HCT116 (cell line): ENCODE measurements at regions not wholly inside any gene's neighbourhood (a gene's known extent, or its start where the extent isn't known, plus 50 kb on each side); places are given as distances from the start of the nearest gene placed in this dataset.

Experiments used
- CTCF ChIP-seq, 3 experiments: fragments of 200-600 bp in 1 of 3; sonication (generic) in 1 of 3; IDR thresholded peaks in 2 of 3; conservative IDR thresholded peaks in 1 of 3; 2 replicates each; pipeline ENCODE4 v1.5.1; 2012 to 2017; ENCODE audit warnings: low read depth in 2 of 3, low read length in 2 of 3, antibody characterized with exemption in 1 of 3, borderline replicate concordance in 1 of 3, control low read depth in 1 of 3, mild to moderate bottlenecking in 1 of 3, mixed read lengths in 1 of 3, mixed run types in 1 of 3, moderate library complexity in 1 of 3; ENCODE audit not compliant: insufficient read depth in 1 of 3
- EZH2 ChIP-seq: fragments of 200-600 bp; sonication (generic); IDR thresholded peaks from 2 replicates; pipeline ENCODE4 v1.6.1; 2017; ENCODE audit warnings: antibody characterized with exemption, mixed run types
- POLR2A ChIP-seq: IDR thresholded peaks from 2 replicates; pipeline ENCODE4 v1.7.0; 2011; ENCODE audit warnings: borderline replicate concordance; ENCODE audit not compliant: insufficient read depth, insufficient read length; ENCODE audit errors: extremely low read depth
- POLR2AphosphoS5 ChIP-seq: IDR thresholded peaks from 2 replicates; pipeline ENCODE4 v1.6.1; 2011; ENCODE audit warnings: mild to moderate bottlenecking, low read depth, low read length, moderate library complexity
- REST ChIP-seq: IDR thresholded peaks from 2 replicates; pipeline ENCODE4 v1.6.1; 2012; ENCODE audit warnings: low read depth

DNA sequence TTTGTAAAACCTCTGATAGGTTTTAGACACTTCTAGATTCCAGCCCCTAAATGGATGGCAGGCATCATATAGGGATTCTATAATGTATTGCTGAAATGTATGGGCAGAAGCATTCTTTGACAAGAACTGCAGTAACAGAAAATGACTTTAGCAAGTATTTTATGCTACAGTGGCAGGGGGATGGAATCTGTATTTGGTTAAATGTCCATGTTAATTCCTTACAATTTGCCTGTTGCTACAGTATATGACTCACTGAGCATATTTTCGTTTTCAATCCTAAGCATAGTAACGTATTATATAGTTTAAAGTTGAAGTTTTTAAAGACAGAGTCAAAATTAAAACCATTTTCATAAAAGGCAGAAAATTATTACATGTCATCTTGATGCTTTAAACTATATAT lies 150.1 kb downstream of the MEX3B start:
- TF ChIP-seq CTCF (IDR thresholded peaks at IDR 0.05 in 2 of 3, conservative IDR thresholded peaks at IDR 0.05 in 1 of 3; ENCODE audit: borderline replicate concordance in 1 of 3, insufficient read depth in 1 of 3, low read depth in 2 of 3, low read length in 2 of 3), result no peak
- no peak for TF ChIP-seq POLR2AphosphoS5
- TF ChIP-seq REST, result no peak
- TF ChIP-seq POLR2A, result no peak
- TF ChIP-seq EZH2, result no peak
